ENCODE measurements at regions not wholly inside any gene's neighbourhood (a gene's known extent, or its start where the extent isn't known, plus 50 kb on each side); places are given as distances from the start of the nearest gene placed in this dataset.

DNA sequence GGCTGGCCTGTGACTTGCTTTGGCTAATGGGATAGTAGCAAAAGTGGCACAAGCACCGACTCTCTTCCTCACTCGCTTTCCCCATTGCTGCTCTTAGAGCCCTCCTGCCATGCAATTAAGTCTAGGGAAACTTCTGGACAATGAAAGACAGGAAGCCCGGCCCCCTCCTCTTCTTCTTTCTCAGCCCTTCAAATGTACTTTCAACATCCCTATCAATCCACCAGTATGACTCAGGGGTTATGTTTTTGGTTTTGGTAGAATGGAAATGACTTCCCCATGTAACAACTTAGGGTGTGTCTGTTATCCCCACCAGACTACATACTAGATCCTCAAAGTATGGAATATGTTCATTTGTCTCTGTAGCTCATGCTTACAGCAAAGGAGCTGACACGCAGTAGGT is 139.0 kb upstream of the GDF10 start:
- H3K36me3 Mint-ChIP-seq, result no peaks in the 10 kb centered on the region
- H3K9me3 ChIP-seq (ENCODE audit: control insufficient read depth in 1 of 2, low read length in 2 of 2), result no peaks in the 10 kb centered on the region
- no peak overlapping the region for H3K27ac Mint-ChIP-seq
- H3K9me3 Mint-ChIP-seq, result peaks cover 0 to 12% (median 4%) of the 10 kb centered on the region in 8 donors
- no peak overlapping the region for H3K27ac ChIP-seq (ENCODE audit: low read depth, low read length)
- intact Hi-C loops (cut with micrococcal nuclease), result no loop called here
- POLR2A ChIA-PET (ENCODE audit: partially characterized antibody), result no interaction called here
- no peak overlapping the region for H3K4me3 ChIP-seq (ENCODE audit: low read length in 2 of 2)
- DNase-seq, result no peak
- H3K4me1 ChIP-seq (ENCODE audit: insufficient read depth, low read length), result peaks cover 17% of the 10 kb centered on the region
- no peak overlapping the region for H3K4me3 Mint-ChIP-seq
- CTCF ChIA-PET (ENCODE audit: partially characterized antibody), result no interaction called here
- H3K4me1 Mint-ChIP-seq, result peaks cover 8 to 17% (median 11%) of the 10 kb centered on the region in 4 donors
- H3K27me3 Mint-ChIP-seq, result no peaks in the 10 kb centered on the region
- no peaks in the 10 kb centered on the region for H3K36me3 ChIP-seq (ENCODE audit: insufficient read depth, low read length)
- H3K27me3 ChIP-seq (ENCODE audit: insufficient read depth, low read length), result no peaks in the 10 kb centered on the region

DNA sequence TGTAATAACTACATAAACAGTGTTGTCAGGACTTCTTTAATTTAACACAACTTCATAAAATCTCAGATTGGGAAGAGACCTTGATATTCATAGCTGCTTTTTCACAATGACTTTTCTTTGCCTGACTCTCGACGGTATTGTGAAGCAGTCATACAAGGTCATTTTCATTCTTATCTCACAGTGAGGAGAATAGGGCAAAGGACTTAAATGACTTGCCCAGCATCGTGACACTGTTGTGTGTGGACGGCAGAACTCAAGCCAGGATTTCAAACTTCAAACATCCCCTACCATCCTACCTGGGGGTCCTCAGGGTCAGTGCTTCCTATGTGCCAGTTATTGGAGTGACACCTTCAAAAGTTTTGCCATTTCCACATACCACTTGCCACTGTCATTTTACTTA is 138.5 kb upstream of the GDF10 start:
- H3K9me3 ChIP-seq (ENCODE audit: control insufficient read depth in 1 of 2, low read length in 2 of 2), result no peaks in the 10 kb centered on the region
- DNase-seq, result no peak
- H3K4me1 ChIP-seq (ENCODE audit: insufficient read depth, low read length), result peaks cover 22% of the 10 kb centered on the region
- Mint-ChIP-seq H3K27me3 (no peaks in the 10 kb centered on the region), H3K4me1 (peaks cover 10 to 22% (median 15%) of the 10 kb centered on the region in 4 donors), H3K4me3 (no peak overlapping the region), H3K9me3 (peaks cover 0 to 9% (median 2%) of the 10 kb centered on the region in 8 donors), H3K36me3 (no peaks in the 10 kb centered on the region), H3K27ac (no peak overlapping the region)
- ChIA-PET CTCF (ENCODE audit: partially characterized antibody) (no interaction called here), POLR2A (ENCODE audit: partially characterized antibody) (no interaction called here)
- H3K4me3 ChIP-seq (ENCODE audit: low read length in 2 of 2), result no peak overlapping the region
- H3K36me3 ChIP-seq (ENCODE audit: insufficient read depth, low read length), result no peaks in the 10 kb centered on the region
- intact Hi-C loops (cut with micrococcal nuclease), result no loop called here
- H3K27ac ChIP-seq (ENCODE audit: low read depth, low read length), result no peak overlapping the region
- no peaks in the 10 kb centered on the region for H3K27me3 ChIP-seq (ENCODE audit: insufficient read depth, low read length)

DNA sequence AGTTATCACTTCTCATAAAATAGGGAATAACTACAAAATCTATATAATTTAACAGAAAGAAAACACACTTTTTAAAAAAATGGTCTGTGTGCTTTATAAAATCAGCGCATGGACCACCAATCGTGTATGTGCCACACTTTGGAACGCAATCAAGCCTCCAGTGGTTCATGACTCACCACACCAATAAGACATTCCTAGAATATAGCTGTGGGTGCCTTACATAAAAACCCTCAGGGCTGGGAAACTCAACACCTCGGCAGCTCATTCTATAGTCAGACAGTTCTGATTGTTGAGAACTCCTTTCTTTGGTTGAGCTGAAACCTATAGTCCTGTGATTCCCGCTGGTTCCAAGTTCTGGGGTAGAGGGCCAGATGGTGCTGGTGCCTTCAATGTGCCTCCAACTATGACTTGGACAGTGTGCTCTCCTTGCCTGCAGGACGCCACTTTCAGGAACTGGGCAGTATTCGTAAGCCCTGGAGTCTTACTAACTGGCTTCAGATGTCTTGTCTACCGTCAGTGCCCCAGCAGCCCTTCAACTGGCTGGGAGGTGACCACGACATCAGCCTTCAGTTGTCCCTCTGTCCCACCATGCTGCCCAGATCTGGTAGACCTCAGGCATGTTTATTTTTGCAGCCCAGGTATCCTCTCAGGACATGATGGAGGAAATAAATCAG is 135.7 kb upstream of the GDF10 start:
- peak overlapping the region in 1 of 8 donors; percentile 20 for H3K4me3 Mint-ChIP-seq
- CTCF ChIA-PET (ENCODE audit: partially characterized antibody), result interaction anchor here (1.7 to 4.2 kb wide), 3 partner anchors 116 to 147 kb away, joined by 7 to 22 read pairs (median 12); no protein-coding TSS in a partner anchor

DNA sequence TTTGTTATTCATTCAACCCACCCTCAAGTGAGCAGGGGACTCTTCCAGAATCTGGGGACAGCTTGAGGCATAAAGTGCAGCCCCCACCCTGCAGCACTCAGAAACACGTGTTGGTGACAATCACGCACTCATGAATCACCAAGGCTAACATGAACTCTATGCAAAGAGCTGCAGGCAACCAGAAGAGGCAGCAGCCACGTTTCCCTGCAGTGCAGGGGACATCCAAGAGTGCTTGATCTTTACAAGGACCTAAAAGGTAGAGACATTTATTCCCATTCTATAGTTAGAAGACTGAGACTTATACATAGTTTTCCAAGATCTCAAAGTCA is 135.2 kb upstream of the GDF10 start:
- Histone ChIP-seq H3K9me3 (ENCODE audit: control insufficient read depth in 1 of 2, low read length in 2 of 2) (no peaks in the 10 kb centered on the region), H3K27me3 (ENCODE audit: insufficient read depth, low read length) (no peaks in the 10 kb centered on the region), H3K36me3 (ENCODE audit: insufficient read depth, low read length) (no peaks in the 10 kb centered on the region), H3K4me1 (ENCODE audit: insufficient read depth, low read length) (peaks cover 22% of the 10 kb centered on the region), H3K4me3 (ENCODE audit: low read length in 2 of 2) (no peak overlapping the region), H3K27ac (ENCODE audit: low read depth, low read length) (peak overlapping the region; percentile 40)
- Mint-ChIP-seq H3K4me3 (peak overlapping the region in 4 of 8 donors; percentile 87 to 94 (median 90)), H3K4me1 (peaks cover 12 to 23% (median 18%) of the 10 kb centered on the region in 4 donors), H3K27me3 (no peaks in the 10 kb centered on the region), H3K9me3 (peaks cover 0 to 3% (median 0%) of the 10 kb centered on the region in 8 donors), H3K36me3 (no peaks in the 10 kb centered on the region), H3K27ac (peak overlapping the region in 6 of 7 donors; percentile 61 to 96 (median 90))
- ChIA-PET POLR2A (ENCODE audit: partially characterized antibody) (interaction anchor here (2.0 kb wide), 1 partner anchor 117 kb away, joined by 8 read pairs; no protein-coding TSS in a partner anchor), CTCF (ENCODE audit: partially characterized antibody) (interaction anchor here (1.7 to 4.2 kb wide), 3 partner anchors 117 to 147 kb away, joined by 7 to 22 read pairs (median 12); no protein-coding TSS in a partner anchor)
- DNase-seq, result no peak
- intact Hi-C loops (cut with micrococcal nuclease), result loop anchor here (1.0 to 5.0 kb wide), 3 partner anchors 43 to 147 kb away; no protein-coding TSS in a partner anchor

More for the DNA sequence above, 135.7 kb upstream of the GDF10 start:
- POLR2A ChIA-PET (ENCODE audit: partially characterized antibody), result no interaction called here
- H3K36me3 Mint-ChIP-seq, result no peaks in the 10 kb centered on the region
- DNase-seq, result no peak
- H3K36me3 ChIP-seq (ENCODE audit: insufficient read depth, low read length), result no peaks in the 10 kb centered on the region
- peak overlapping the region in 6 of 7 donors; percentile 42 to 85 (median 60) for H3K27ac Mint-ChIP-seq
- H3K4me3 ChIP-seq (ENCODE audit: low read length in 2 of 2), result no peak overlapping the region
- H3K27me3 ChIP-seq (ENCODE audit: insufficient read depth, low read length), result no peaks in the 10 kb centered on the region
- H3K4me1 Mint-ChIP-seq, result peaks cover 12 to 23% (median 18%) of the 10 kb centered on the region in 4 donors
- H3K9me3 Mint-ChIP-seq, result peaks cover 0 to 3% (median 0%) of the 10 kb centered on the region in 8 donors
- no peak overlapping the region for H3K27ac ChIP-seq (ENCODE audit: low read depth, low read length)
- no peaks in the 10 kb centered on the region for H3K27me3 Mint-ChIP-seq
- no peaks in the 10 kb centered on the region for H3K9me3 ChIP-seq (ENCODE audit: control insufficient read depth in 1 of 2, low read length in 2 of 2)
- intact Hi-C loops (cut with micrococcal nuclease), result no loop called here
- peaks cover 22% of the 10 kb centered on the region for H3K4me1 ChIP-seq (ENCODE audit: insufficient read depth, low read length)

DNA sequence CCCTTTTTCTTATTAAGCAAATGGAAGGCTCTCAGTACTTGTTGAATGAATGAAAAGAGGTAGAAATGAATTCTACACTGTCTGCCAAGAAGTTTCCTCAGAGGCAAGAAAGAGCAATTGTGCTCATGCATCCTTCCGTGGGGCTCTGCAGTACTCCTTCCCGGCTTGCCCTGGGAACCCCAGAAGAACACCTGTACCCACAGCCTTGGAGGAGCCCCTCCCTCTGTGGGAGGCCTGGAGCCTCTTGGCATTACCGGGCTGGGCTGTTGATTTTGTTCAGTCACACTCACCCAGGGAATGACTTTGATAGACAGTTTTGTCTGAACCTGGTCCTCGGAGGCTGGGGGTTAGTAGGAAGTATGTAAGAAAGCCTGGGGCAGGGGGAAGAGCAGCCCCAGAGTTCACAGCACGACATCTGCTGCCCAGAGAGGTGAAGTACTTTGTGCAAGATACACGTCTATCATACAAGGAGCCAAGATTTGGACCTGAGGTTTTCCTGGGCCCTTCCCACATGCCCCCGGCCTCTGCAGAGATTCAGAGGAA is 134.8 kb upstream of the GDF10 start:
- Mint-ChIP-seq H3K4me1 (peaks cover 12 to 23% (median 18%) of the 10 kb centered on the region in 4 donors), H3K9me3 (peaks cover 0 to 6% (median 0%) of the 10 kb centered on the region in 8 donors), H3K36me3 (no peaks in the 10 kb centered on the region), H3K4me3 (peak overlapping the region; percentile 86 to 94 (median 88)), H3K27ac (peak overlapping the region; percentile 84 to 96 (median 95)), H3K27me3 (no peaks in the 10 kb centered on the region)
- H3K27ac ChIP-seq (ENCODE audit: low read depth, low read length), result peak overlapping the region; percentile 40
- no peaks in the 10 kb centered on the region for H3K36me3 ChIP-seq (ENCODE audit: insufficient read depth, low read length)
- H3K27me3 ChIP-seq (ENCODE audit: insufficient read depth, low read length), result no peaks in the 10 kb centered on the region
- intact Hi-C loops (cut with micrococcal nuclease), result loop anchor here (1.0 to 5.0 kb wide), 3 partner anchors 42 to 146 kb away; no protein-coding TSS in a partner anchor
- POLR2A ChIA-PET (ENCODE audit: partially characterized antibody), result interaction anchor here (0.9 to 2.1 kb wide), 8 partner anchors 8 to 146 kb away, joined by 3 to 16 read pairs (median 6); no protein-coding TSS in a partner anchor
- no peaks in the 10 kb centered on the region for H3K9me3 ChIP-seq (ENCODE audit: control insufficient read depth in 1 of 2, low read length in 2 of 2)
- H3K4me1 ChIP-seq (ENCODE audit: insufficient read depth, low read length), result peaks cover 22% of the 10 kb centered on the region
- H3K4me3 ChIP-seq (ENCODE audit: low read length in 2 of 2), result peak overlapping the region; percentile 32 to 64
- peak in 1 of 5 donors; percentile 17 for DNase-seq
- CTCF ChIA-PET (ENCODE audit: partially characterized antibody), result interaction anchor here (1.1 to 4.2 kb wide), 6 partner anchors 11 to 146 kb away, joined by 3 to 22 read pairs (median 7); no protein-coding TSS in a partner anchor

DNA sequence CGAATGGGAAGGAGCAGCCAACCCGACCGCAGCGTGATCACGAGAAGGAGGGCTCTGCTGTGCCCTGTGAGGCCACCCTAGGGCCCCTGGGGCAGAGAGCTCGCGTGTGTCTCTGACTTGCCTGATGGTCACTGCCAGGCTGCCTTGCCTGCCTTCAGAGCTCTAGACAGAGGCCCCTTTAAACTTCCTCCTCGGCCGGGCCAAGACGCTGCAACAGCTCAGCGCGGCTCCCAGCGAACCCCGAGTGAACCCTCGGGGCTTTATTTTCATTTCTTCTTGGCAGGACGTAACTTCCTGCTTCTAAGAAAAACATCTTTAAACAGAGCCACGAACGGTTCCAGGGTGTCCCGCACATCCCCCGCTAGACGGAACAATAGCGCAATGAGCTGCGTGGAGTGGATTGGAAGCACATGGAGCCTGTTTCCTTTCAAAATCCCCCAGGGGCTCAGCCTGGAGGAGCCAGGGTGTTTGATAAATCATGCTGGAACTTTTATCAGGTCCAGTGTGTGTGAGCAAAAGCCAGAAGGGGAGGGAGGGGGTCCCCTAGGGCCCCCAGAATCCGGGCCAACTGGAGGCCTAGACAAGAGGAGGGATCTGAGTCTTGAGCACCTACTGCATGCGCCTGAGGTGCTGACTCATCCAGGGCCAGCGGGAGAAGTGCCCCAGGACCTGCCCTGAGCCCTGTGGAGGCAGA is 134.1 kb upstream of the GDF10 start:
- no peaks in the 10 kb centered on the region for H3K36me3 Mint-ChIP-seq
- Histone ChIP-seq H3K27me3 (ENCODE audit: insufficient read depth, low read length) (no peaks in the 10 kb centered on the region), H3K36me3 (ENCODE audit: insufficient read depth, low read length) (no peaks in the 10 kb centered on the region), H3K9me3 (ENCODE audit: control insufficient read depth in 1 of 2, low read length in 2 of 2) (no peaks in the 10 kb centered on the region), H3K4me1 (ENCODE audit: insufficient read depth, low read length) (peaks cover 22% of the 10 kb centered on the region), H3K4me3 (ENCODE audit: low read length in 2 of 2) (peak overlapping the region; percentile 32 to 64), H3K27ac (ENCODE audit: low read depth, low read length) (peak overlapping the region; percentile 40)
- peaks cover 0 to 6% (median 0%) of the 10 kb centered on the region in 8 donors for H3K9me3 Mint-ChIP-seq
- H3K27ac Mint-ChIP-seq, result peak overlapping the region; percentile 84 to 96 (median 95)
- POLR2A ChIA-PET (ENCODE audit: partially characterized antibody), result interaction anchor here (0.6 to 2.1 kb wide), 11 partner anchors 8 to 145 kb away, joined by 3 to 16 read pairs (median 4); no protein-coding TSS in a partner anchor
- peaks cover 12 to 23% (median 18%) of the 10 kb centered on the region in 4 donors for H3K4me1 Mint-ChIP-seq
- H3K27me3 Mint-ChIP-seq, result no peaks in the 10 kb centered on the region
- CTCF ChIA-PET (ENCODE audit: partially characterized antibody), result interaction anchor here (1.1 to 4.2 kb wide), 6 partner anchors 10 to 145 kb away, joined by 3 to 22 read pairs (median 7); no protein-coding TSS in a partner anchor
- intact Hi-C loops (cut with micrococcal nuclease), result loop anchor here (1.0 to 5.0 kb wide), 4 partner anchors 41 to 145 kb away; no protein-coding TSS in a partner anchor
- peak overlapping the region; percentile 86 to 94 (median 88) for H3K4me3 Mint-ChIP-seq
- DNase-seq, result peak; percentile 44 to 61 (median 51)

All from CD4-positive, alpha-beta memory T cell (primary cell).